SK-N-SH (cell line): ENCODE measurements at regions not wholly inside any gene's neighbourhood (a gene's known extent, or its start where the extent isn't known, plus 50 kb on each side); places are given as distances from the start of the nearest gene placed in this dataset.

ENCODE experiments used
- CTCF ChIA-PET: fragments of 300-600, 350-600 bp; formaldehyde crosslinking; extraction: SDS; loops from one replicate; lab custom pipeline; 2021; lab: Yijun Ruan, JAX
- POLR2A ChIA-PET: fragments of 350-600 bp; sonication (Branson Sonifier 250); formaldehyde crosslinking; extraction: SDS; loops from one replicate; lab custom pipeline; 2020; ENCODE audit warnings: antibody characterized with exemption, inconsistent platforms; lab: Yijun Ruan, JAX
- DNase-seq: peaks from one replicate; pipeline ENCODE4 v3.0.0; 2012
- H2AFZ ChIP-seq: fragments of 200-600 bp; sonication (generic); 2 replicates; pipeline ENCODE4 v1.8.1; 2016; ENCODE audit warnings: antibody characterized with exemption, mild to moderate bottlenecking, low read depth
- H3F3A ChIP-seq: fragments of 200-600 bp; sonication (generic); replicated peaks from 2 replicates; pipeline ENCODE3; 2016; ENCODE audit warnings: antibody characterized with exemption, mild to moderate bottlenecking; ENCODE audit not compliant: insufficient read depth
- H3K27ac ChIP-seq, 2 experiments: fragments of 200-500 bp in 1 of 2; fragments of 200-600 bp in 1 of 2; sonication (Bioruptor generic) in 1 of 2; sonication (generic), shearing (Covaris generic) in 1 of 2; 2 replicates each; pipeline versions ENCODE4 v1.5.1 to v1.6.1; 2014 to 2016; ENCODE audit warnings: low read depth in 2 of 2, inconsistent platforms in 1 of 2, low read length in 1 of 2, mild to moderate bottlenecking in 1 of 2, mixed read lengths in 1 of 2
- H3K27me3 ChIP-seq: fragments of 200-600 bp; sonication (generic), shearing (Covaris generic); 2 replicates; pipeline ENCODE4 v1.6.1; 2016; ENCODE audit warnings: mixed run types; ENCODE audit not compliant: insufficient read depth
- H3K36me3 ChIP-seq, 2 experiments: fragments of 200-500 bp in 1 of 2; fragments of 200-600 bp in 1 of 2; sonication (Bioruptor generic) in 1 of 2; sonication (generic) in 1 of 2; replicated peaks in 1 of 2; 2 replicates each; pipeline versions ENCODE3 to v1.5.1; 2014 to 2016; ENCODE audit warnings: low read length in 1 of 2, mild to moderate bottlenecking in 1 of 2; ENCODE audit not compliant: insufficient read depth in 2 of 2, control insufficient read depth in 1 of 2
- H3K4me1 ChIP-seq, 2 experiments: fragments of 200-500 bp in 1 of 2; fragments of 200-600 bp in 1 of 2; sonication (Bioruptor generic) in 1 of 2; sonication (generic), shearing (Covaris generic) in 1 of 2; 2 replicates each; pipeline versions ENCODE4 v1.5.1 to v1.6.1; 2014 to 2016; ENCODE audit warnings: low read depth in 1 of 2, low read length in 1 of 2, mixed run types in 1 of 2; ENCODE audit not compliant: insufficient read depth in 2 of 2, control insufficient read depth in 1 of 2
- H3K4me2 ChIP-seq: fragments of 200-600 bp; sonication (generic), shearing (Covaris generic); 2 replicates; pipeline ENCODE4 v1.6.1; 2017; ENCODE audit warnings: mixed run types
- H3K4me3 ChIP-seq, 2 experiments: fragments of 200-500 bp in 1 of 2; fragments of 200-600 bp in 1 of 2; sonication (Bioruptor generic) in 1 of 2; sonication (generic), shearing (Covaris generic) in 1 of 2; 2 replicates each; pipeline versions ENCODE4 v1.5.1 to v1.8.1; 2014 to 2016; ENCODE audit warnings: low read depth in 2 of 2, inconsistent platforms in 1 of 2, low read length in 1 of 2, mild to moderate bottlenecking in 1 of 2, mixed read lengths in 1 of 2, moderate library complexity in 1 of 2
- H3K79me2 ChIP-seq: fragments of 200-600 bp; sonication (generic); 2 replicates; pipeline ENCODE4 v1.8.1; 2017; ENCODE audit warnings: mild to moderate bottlenecking; ENCODE audit not compliant: insufficient read depth
- H3K9ac ChIP-seq: fragments of 200-600 bp; sonication (generic); 2 replicates; pipeline ENCODE4 v1.6.1; 2017; ENCODE audit warnings: mixed run types
- H3K9me2 ChIP-seq: fragments of 200-600 bp; sonication (generic); 2 replicates; pipeline ENCODE4 v1.6.1; 2017; ENCODE audit warnings: mixed run types
- H3K9me3 ChIP-seq: fragments of 200-600 bp; sonication (generic); 2 replicates; pipeline ENCODE4 v1.6.1; 2017; ENCODE audit warnings: mixed run types, mild to moderate bottlenecking, moderate library complexity
- H4K20me1 ChIP-seq: fragments of 200-600 bp; sonication (generic); 2 replicates; pipeline ENCODE4 v1.6.1; 2017; ENCODE audit warnings: mild to moderate bottlenecking, mixed run types; ENCODE audit not compliant: insufficient read depth
- CHD2 ChIP-seq: fragments of 150-350 bp; IDR thresholded peaks from 2 replicates; pipeline ENCODE4 v1.6.1; 2018; ENCODE audit warnings: low read length; ENCODE audit not compliant: partially characterized antibody
- ELF1 ChIP-seq: IDR thresholded peaks from 2 replicates; pipeline ENCODE4 v1.4.0; 2012
- EP300 ChIP-seq, 2 experiments: IDR thresholded peaks; 2 replicates each; pipeline versions ENCODE4 v1.4.0 to v1.6.1; 2012; ENCODE audit warnings: borderline replicate concordance in 1 of 2, low read depth in 1 of 2, low read length in 1 of 2
- FOSL2 ChIP-seq: IDR thresholded peaks from 2 replicates; pipeline ENCODE4 v1.4.0; 2012; ENCODE audit warnings: low read depth, mild to moderate bottlenecking, moderate library complexity, borderline replicate concordance
- FOXJ3 ChIP-seq: sonication (generic); formaldehyde crosslinking; IDR thresholded peaks from 2 replicates; pipeline ENCODE4 v1.5.1; 2020; ENCODE audit warnings: mild to moderate bottlenecking, missing genetic modification reagents
- FOXM1 ChIP-seq: IDR thresholded peaks from 2 replicates; pipeline ENCODE4 v1.4.0; 2012; ENCODE audit warnings: low read depth, mild to moderate bottlenecking
- GABPA ChIP-seq: IDR thresholded peaks from 2 replicates; pipeline ENCODE4 v1.4.0; 2012; ENCODE audit warnings: low read depth, mild to moderate bottlenecking
- MEF2A ChIP-seq: IDR thresholded peaks from 2 replicates; pipeline ENCODE4 v1.4.0; 2012; ENCODE audit warnings: low read depth, borderline replicate concordance
- MXI1 ChIP-seq: IDR thresholded peaks from 2 replicates; pipeline ENCODE4 v1.6.1; 2012; ENCODE audit warnings: mild to moderate bottlenecking, low read depth, low read length, improper control_type of control experiment
- NFIC ChIP-seq: IDR thresholded peaks from 2 replicates; pipeline ENCODE4 v1.4.0; 2012; ENCODE audit warnings: borderline replicate concordance
- NRF1 ChIP-seq: IDR thresholded peaks from 2 replicates; pipeline ENCODE4 v1.6.1; 2012; ENCODE audit warnings: low read depth, mild to moderate bottlenecking, low read length
- POLR2AphosphoS5 ChIP-seq: IDR thresholded peaks from 2 replicates; pipeline ENCODE4 v1.6.1; 2012; ENCODE audit warnings: low read depth, low read length
- RCOR1 ChIP-seq: fragments of 150-350 bp; IDR thresholded peaks from 2 replicates; pipeline ENCODE4 v1.6.1; 2017; ENCODE audit warnings: antibody characterized with exemption, low read length
- RFX5 ChIP-seq: IDR thresholded peaks from 2 replicates; pipeline ENCODE4 v1.6.1; 2012; ENCODE audit warnings: mild to moderate bottlenecking, improper control_type of control experiment, low read length
- RXRA ChIP-seq: IDR thresholded peaks from 2 replicates; pipeline ENCODE4 v1.4.0; 2012; ENCODE audit warnings: low read depth, mild to moderate bottlenecking, borderline replicate concordance
- SIN3A ChIP-seq: IDR thresholded peaks from 2 replicates; pipeline ENCODE4 v1.6.1; 2012; ENCODE audit warnings: low read depth, mild to moderate bottlenecking, low read length, moderate library complexity, borderline replicate concordance
- SMC3 ChIP-seq: IDR thresholded peaks from 2 replicates; pipeline ENCODE4 v1.6.1; 2012; ENCODE audit warnings: low read depth, low read length, improper control_type of control experiment
- TAF1 ChIP-seq: IDR thresholded peaks from 2 replicates; pipeline ENCODE4 v1.6.1; 2012; ENCODE audit warnings: low read depth, mild to moderate bottlenecking, low read length, moderate library complexity, borderline replicate concordance
- TEAD4 ChIP-seq: IDR thresholded peaks from 2 replicates; pipeline ENCODE4 v1.4.0; 2012; ENCODE audit warnings: mild to moderate bottlenecking, borderline replicate concordance; ENCODE audit not compliant: insufficient read depth
- YY1 ChIP-seq: IDR thresholded peaks from 2 replicates; pipeline ENCODE4 v1.4.0; 2012; ENCODE audit warnings: low read depth, mild to moderate bottlenecking
- WGBS: methylation state at CpG from one replicate; pipeline ENCODE4 v1.1.6; 2017; ENCODE audit warnings: low lambda C conversion rate; 5-methylcytosine and 5-hydroxymethylcytosine counted together
- TF ChIP-seq, protein P1 (sequence below): fragments of 200-600 bp; sonication (generic); IDR thresholded peaks from 2 replicates; pipeline ENCODE4 v1.6.1; 2017; ENCODE audit warnings: antibody characterized with exemption, mild to moderate bottlenecking, moderate library complexity
- TF ChIP-seq, protein P2 (sequence below): IDR thresholded peaks from 2 replicates; pipeline ENCODE4 v1.6.1; 2012; ENCODE audit warnings: mild to moderate bottlenecking, low read depth, low read length, moderate library complexity
- TF ChIP-seq, protein P3 (sequence below): fragments of 150-350 bp; IDR thresholded peaks from 2 replicates; pipeline ENCODE4 v1.6.1; 2016; ENCODE audit warnings: mild to moderate bottlenecking, low read depth, low read length

DNA sequence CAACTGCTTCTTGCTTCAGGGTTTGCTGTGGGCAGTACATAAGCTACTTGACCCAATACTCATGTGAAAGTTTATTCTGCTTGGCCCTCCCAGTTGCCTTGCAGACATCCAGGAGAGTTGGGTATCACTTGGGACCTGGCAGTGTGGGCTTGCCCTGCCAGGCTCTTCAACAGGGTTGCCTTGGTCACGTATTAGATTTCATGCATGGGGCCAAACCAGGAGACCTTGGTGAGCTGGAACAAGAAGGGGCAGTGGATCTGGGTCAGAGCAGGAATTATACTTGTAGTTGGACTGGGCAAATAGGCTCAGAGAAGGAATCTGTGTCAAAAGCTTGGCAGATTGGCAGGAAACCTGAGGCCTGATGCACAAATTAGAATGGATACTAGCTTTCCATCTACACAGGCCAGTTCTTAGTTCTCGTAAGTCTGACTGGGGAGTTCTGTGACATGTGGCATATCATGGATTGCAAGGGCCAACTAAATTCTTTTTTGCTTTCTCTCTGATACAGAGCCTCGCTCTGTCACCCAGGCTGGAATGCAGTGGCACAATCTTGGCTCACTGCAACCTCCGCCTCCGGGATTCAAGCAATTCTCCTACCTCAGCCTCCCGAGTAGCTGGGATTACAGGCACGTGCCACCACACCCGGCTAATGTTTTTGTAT, 192.6 kb upstream of the SERP2 start:
- H3K4me2 ChIP-seq = no peak overlapping the region
- 82% methylated on average over 8 of the region's 8 CpGs for WGBS
- no peak overlapping the region for H3K9ac ChIP-seq
- no peak for TF ChIP-seq RCOR1
- TF ChIP-seq SIN3A = no peak
- TF ChIP-seq RFX5 = no peak
- TF ChIP-seq YY1 = no peak
- TF ChIP-seq MXI1 = no peak
- no peak for TF ChIP-seq TEAD4
- TF ChIP-seq CHD2 = no peak
- TF ChIP-seq FOXJ3 (CRISPR knock-in tag) = no peak
- TF ChIP-seq NRF1 = no peak
- TF ChIP-seq TAF1 = no peak
- TF ChIP-seq, protein P1, sequence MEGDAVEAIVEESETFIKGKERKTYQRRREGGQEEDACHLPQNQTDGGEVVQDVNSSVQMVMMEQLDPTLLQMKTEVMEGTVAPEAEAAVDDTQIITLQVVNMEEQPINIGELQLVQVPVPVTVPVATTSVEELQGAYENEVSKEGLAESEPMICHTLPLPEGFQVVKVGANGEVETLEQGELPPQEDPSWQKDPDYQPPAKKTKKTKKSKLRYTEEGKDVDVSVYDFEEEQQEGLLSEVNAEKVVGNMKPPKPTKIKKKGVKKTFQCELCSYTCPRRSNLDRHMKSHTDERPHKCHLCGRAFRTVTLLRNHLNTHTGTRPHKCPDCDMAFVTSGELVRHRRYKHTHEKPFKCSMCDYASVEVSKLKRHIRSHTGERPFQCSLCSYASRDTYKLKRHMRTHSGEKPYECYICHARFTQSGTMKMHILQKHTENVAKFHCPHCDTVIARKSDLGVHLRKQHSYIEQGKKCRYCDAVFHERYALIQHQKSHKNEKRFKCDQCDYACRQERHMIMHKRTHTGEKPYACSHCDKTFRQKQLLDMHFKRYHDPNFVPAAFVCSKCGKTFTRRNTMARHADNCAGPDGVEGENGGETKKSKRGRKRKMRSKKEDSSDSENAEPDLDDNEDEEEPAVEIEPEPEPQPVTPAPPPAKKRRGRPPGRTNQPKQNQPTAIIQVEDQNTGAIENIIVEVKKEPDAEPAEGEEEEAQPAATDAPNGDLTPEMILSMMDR = no peak
- TF ChIP-seq MEF2A = no peak
- no peak for TF ChIP-seq NFIC
- no peak for TF ChIP-seq EP300 (IDR thresholded peaks at IDR 0.05; ENCODE audit: borderline replicate concordance in 1 of 2, low read depth in 1 of 2, low read length in 1 of 2)
- no peak for TF ChIP-seq GABPA
- TF ChIP-seq FOSL2 = no peak
- TF ChIP-seq ELF1 = no peak
- no peak for TF ChIP-seq FOXM1
- TF ChIP-seq, all 33 proteins: peak for 0
- H3K27me3 ChIP-seq = no peaks in the 10 kb centered on the region
- no peak overlapping the region for H3K27ac ChIP-seq
- no peaks in the 10 kb centered on the region for H3K79me2 ChIP-seq
- H2AFZ ChIP-seq = no peak overlapping the region
- DNase-seq = no peak
- H3F3A ChIP-seq = no peaks in the 10 kb centered on the region
- H3K9me3 ChIP-seq = no peaks in the 10 kb centered on the region
- CTCF ChIA-PET = interaction anchor here (1.1 kb wide), 1 partner anchor 29 kb away, joined by 3 read pairs; no protein-coding TSS in a partner anchor
- H4K20me1 ChIP-seq = no peaks in the 10 kb centered on the region
- POLR2A ChIA-PET = no interaction called here
- no peaks in the 10 kb centered on the region for H3K36me3 ChIP-seq
- no peaks in the 10 kb centered on the region for H3K9me2 ChIP-seq
- H3K4me1 ChIP-seq = no peaks in the 10 kb centered on the region
- no peak overlapping the region for H3K4me3 ChIP-seq

DNA sequence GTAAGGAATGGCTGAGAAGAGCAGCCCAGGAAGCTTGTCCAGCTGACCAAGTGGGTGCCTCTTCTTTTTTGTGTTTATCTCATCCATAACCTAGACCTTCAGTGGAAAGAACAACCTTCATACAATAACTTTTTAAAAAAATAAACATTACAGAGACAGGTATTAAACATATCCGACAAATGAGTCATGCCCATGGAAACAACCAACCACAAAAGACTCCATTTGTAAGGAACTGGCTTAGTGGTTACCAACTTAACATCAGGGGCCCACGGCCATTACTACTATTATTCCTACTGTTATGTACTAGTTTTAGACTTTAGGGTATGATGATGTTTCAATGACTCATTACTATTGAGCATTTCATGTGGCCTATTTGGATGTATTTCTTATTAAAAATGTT, 191.7 kb upstream of the SERP2 start:
- Histone ChIP-seq H3K4me2 (no peak overlapping the region), H3K79me2 (no peaks in the 10 kb centered on the region), H3K36me3 (no peaks in the 10 kb centered on the region), H3K27ac (no peak overlapping the region), H3K4me1 (no peaks in the 10 kb centered on the region), H3K9me3 (no peaks in the 10 kb centered on the region), H3F3A (no peaks in the 10 kb centered on the region), H2AFZ (no peak overlapping the region), H3K9ac (no peak overlapping the region), H3K9me2 (no peaks in the 10 kb centered on the region), H3K27me3 (no peaks in the 10 kb centered on the region), H4K20me1 (no peaks in the 10 kb centered on the region), H3K4me3 (no peak overlapping the region)
- 87% methylated on average over 2 of the region's 2 CpGs for WGBS
- ChIA-PET POLR2A (no interaction called here), CTCF (no interaction called here)
- no peak for DNase-seq
- no peak for TF ChIP-seq SIN3A
- no peak for TF ChIP-seq NFIC
- TF ChIP-seq SMC3 = no peak
- TF ChIP-seq, protein P2, sequence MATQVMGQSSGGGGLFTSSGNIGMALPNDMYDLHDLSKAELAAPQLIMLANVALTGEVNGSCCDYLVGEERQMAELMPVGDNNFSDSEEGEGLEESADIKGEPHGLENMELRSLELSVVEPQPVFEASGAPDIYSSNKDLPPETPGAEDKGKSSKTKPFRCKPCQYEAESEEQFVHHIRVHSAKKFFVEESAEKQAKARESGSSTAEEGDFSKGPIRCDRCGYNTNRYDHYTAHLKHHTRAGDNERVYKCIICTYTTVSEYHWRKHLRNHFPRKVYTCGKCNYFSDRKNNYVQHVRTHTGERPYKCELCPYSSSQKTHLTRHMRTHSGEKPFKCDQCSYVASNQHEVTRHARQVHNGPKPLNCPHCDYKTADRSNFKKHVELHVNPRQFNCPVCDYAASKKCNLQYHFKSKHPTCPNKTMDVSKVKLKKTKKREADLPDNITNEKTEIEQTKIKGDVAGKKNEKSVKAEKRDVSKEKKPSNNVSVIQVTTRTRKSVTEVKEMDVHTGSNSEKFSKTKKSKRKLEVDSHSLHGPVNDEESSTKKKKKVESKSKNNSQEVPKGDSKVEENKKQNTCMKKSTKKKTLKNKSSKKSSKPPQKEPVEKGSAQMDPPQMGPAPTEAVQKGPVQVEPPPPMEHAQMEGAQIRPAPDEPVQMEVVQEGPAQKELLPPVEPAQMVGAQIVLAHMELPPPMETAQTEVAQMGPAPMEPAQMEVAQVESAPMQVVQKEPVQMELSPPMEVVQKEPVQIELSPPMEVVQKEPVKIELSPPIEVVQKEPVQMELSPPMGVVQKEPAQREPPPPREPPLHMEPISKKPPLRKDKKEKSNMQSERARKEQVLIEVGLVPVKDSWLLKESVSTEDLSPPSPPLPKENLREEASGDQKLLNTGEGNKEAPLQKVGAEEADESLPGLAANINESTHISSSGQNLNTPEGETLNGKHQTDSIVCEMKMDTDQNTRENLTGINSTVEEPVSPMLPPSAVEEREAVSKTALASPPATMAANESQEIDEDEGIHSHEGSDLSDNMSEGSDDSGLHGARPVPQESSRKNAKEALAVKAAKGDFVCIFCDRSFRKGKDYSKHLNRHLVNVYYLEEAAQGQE = no peak
- no peak for TF ChIP-seq FOSL2
- TF ChIP-seq POLR2AphosphoS5 = no peak
- TF ChIP-seq RXRA = no peak
- TF ChIP-seq, protein P3, sequence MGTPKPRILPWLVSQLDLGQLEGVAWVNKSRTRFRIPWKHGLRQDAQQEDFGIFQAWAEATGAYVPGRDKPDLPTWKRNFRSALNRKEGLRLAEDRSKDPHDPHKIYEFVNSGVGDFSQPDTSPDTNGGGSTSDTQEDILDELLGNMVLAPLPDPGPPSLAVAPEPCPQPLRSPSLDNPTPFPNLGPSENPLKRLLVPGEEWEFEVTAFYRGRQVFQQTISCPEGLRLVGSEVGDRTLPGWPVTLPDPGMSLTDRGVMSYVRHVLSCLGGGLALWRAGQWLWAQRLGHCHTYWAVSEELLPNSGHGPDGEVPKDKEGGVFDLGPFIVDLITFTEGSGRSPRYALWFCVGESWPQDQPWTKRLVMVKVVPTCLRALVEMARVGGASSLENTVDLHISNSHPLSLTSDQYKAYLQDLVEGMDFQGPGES = no peak
- no peak for TF ChIP-seq ELF1
